Adrenal gland (tissue), 5 donors: ENCODE measurements at regions not wholly inside any gene's neighbourhood (a gene's known extent, or its start where the extent isn't known, plus 50 kb on each side); places are given as distances from the start of the nearest gene placed in this dataset.

ENCODE experiments used
- CTCF ChIP-seq, 6 experiments: fragments of 450-650 bp in 4 of 6; fragments of 200-600 bp in 2 of 6; sonication (generic) in 1 of 6; IDR thresholded peaks; 1 replicate in 5 of 6; 2 replicates in 1 of 6; pipeline versions ENCODE4 v1.5.1 to v1.8.0; 2016 to 2021; ENCODE audit warnings: antibody characterized with exemption in 6 of 6, mild to moderate bottlenecking in 2 of 6, moderate library complexity in 1 of 6
- POLR2A ChIP-seq, 2 donors: fragments of 450-650 bp; IDR thresholded peaks; one replicate each; pipeline ENCODE4 v1.6.1; 2017; ENCODE audit warnings: antibody characterized with exemption in 2 of 2, mild to moderate bottlenecking in 2 of 2, moderate library complexity in 1 of 2
- donor health status: DM: no; HTN: no; CAD: no.

DNA sequence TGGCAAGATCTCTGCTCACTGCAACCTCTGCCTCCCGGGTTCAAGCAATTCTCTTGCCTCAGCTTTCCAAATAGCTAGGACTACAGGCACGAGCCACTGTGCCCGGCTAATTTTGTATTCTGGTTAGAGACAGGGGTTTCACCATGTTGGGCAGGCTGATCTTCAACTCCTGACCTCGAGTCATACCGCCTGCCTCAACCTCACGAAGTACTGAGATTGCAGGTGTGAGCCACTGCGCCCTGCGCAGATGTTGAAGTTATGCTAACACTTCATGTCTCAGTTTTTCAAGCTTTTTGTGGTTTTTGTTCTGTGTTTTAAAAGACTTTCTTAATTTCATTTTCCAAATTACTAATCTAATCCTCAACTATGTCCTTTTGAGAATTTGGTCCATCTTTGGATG is 154.4 kb upstream of the TLL1 start:
- TF ChIP-seq CTCF (IDR thresholded peaks at IDR 0.05) (no peak), POLR2A (IDR thresholded peaks at IDR 0.05) (no peak)
